ENCODE measurements at regions not wholly inside any gene's neighbourhood (a gene's known extent, or its start where the extent isn't known, plus 50 kb on each side); places are given as distances from the start of the nearest gene placed in this dataset.

DNA sequence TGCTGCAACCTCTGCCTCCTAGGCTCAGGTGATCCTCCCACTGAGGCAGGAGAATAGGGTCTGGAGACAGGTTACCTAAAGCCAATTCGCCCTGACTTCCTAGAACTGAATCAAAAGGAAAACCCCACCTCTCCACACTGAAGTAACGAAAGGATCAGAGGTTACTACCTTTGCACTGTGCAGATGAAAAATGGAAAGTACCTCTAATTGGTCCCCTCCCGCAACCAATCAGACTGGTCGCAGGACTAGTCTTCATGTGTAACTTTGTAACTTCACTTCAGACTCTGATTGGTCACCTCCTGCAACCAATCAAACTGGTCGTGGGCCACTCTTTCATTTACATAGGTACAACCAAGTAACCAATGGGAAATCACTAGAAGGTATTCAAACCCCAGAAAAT is 61.1 kb downstream of the ATXN3L start:
- TF ChIP-seq CTCF (IDR thresholded peaks at IDR 0.05; ENCODE audit: low read length, missing control alignments) = no peak
- H3K4me3 ChIP-seq (replicated peaks; ENCODE audit: low read depth, low read length) = no peak overlapping the region
- DNase-seq (ENCODE audit: low read depth) = no peak

GRCh38 chrX:13258052-13258444 is 61.8 kb downstream of the ATXN3L start:
- TF ChIP-seq CTCF (IDR thresholded peaks at IDR 0.05; ENCODE audit: low read length, missing control alignments) = no peak
- no peak overlapping the region for H3K4me3 ChIP-seq (replicated peaks; ENCODE audit: low read depth, low read length)
- DNase-seq (ENCODE audit: low read depth) = no peak

DNA sequence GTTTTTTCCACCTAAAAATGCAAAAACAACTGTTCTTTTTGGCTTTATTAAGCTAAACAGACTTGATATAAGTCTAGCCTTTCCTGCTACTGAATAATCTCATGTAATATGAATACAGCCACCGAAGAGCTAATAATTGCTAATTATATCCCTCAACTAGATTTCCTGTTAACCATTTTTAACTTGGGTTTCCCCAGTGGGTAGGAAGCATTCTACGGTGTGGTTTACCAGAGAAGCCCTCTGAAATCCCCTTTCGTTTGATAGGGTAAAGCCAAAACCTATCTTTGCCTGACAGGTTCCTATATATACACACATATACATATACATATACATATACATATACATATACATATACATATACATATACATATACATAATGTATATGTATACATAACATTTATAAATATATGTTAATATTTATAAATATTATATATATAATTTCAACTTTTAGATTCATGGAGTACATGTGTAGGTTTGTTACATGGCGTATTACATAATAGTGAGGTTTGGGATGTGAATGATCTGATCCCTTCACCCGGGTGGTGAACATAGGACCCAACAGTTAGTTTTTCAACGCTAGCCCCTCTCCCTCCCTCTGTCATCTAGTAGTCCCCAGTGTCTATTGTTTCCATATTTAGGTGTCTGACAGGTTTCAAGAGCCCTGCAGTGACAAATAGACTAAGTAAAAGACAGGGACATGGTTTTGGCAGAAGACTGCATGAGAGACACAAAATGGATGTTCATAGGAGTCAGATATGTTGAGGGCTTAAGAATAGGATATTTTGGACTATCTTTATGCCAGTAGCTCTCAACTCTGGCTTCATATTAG is 62.4 kb downstream of the ATXN3L start:
- H3K4me3 ChIP-seq (replicated peaks; ENCODE audit: low read depth, low read length) = no peak overlapping the region
- DNase-seq (ENCODE audit: low read depth) = no peak
- no peak for TF ChIP-seq CTCF (IDR thresholded peaks at IDR 0.05; ENCODE audit: low read length, missing control alignments)

GRCh38 chrX:13256603-13257002 is 63.2 kb downstream of the ATXN3L start:
- TF ChIP-seq CTCF (IDR thresholded peaks at IDR 0.05; ENCODE audit: low read length, missing control alignments) = no peak
- no peak for DNase-seq (ENCODE audit: low read depth)
- no peak overlapping the region for H3K4me3 ChIP-seq (replicated peaks; ENCODE audit: low read depth, low read length)

- no peak for DNase-seq (ENCODE audit: low read depth)
- no peak overlapping the region for H3K4me3 ChIP-seq (replicated peaks; ENCODE audit: low read depth, low read length)
- TF ChIP-seq CTCF (IDR thresholded peaks at IDR 0.05; ENCODE audit: low read length, missing control alignments) = no peak
Measured at GRCh38 chrX:13254870-13255269, 65.0 kb downstream of the ATXN3L start.

DNA sequence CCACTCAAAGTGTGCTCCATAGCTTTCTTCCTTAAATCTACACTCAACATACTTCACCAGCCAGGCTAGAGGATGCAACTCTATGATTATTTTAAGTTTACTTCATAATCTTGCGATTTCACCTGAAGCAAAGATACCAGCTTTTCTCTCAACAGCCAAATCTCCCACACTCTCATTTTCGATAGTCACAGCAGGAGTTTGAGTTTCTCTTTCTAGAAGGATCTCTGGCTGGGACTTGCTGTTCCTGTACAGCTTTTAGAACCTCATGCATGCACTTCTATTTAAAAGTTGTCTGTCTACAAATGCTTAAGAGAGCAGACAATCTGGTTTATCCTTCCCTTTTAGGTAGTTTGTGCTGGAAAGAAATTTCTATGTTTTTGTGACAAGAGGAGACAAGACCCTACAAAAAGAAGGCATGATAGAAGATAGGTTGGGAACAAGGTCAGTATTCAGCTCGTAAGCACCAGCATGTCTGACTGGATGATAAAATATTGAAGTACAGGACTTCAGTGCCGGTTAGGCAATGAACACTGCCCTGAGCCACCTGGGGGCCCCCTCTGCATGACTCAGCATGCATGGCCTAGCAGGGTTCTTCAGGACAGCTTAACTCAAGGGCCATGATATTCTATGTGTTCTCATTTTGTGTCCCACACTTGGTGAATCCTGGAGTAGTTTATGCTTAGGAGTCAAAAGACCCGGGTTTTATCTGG is 65.6 kb downstream of the ATXN3L start:
- peak; percentile 5 for TF ChIP-seq CTCF (IDR thresholded peaks at IDR 0.05; ENCODE audit: low read length, missing control alignments)
- no peak overlapping the region for H3K4me3 ChIP-seq (replicated peaks; ENCODE audit: low read depth, low read length)
- DNase-seq (ENCODE audit: low read depth) = peak; percentile 68

Measured in fibroblast of pulmonary artery (primary cell).